DMS153 (cell line): ENCODE measurements at regions not wholly inside any gene's neighbourhood (a gene's known extent, or its start where the extent isn't known, plus 50 kb on each side); places are given as distances from the start of the nearest gene placed in this dataset.

ENCODE experiments used
- DNase-seq: peaks from one replicate; lab custom pipeline; 2025; lab: John Stamatoyannopoulos, UW

GRCh38 chr12:127231371-127231770 lies 1035.6 kb upstream of the TMEM132C start:
- DNase-seq = no peak

- no peak for DNase-seq
Measured at GRCh38 chr12:127233016-127233415, 1034.0 kb upstream of the TMEM132C start.

- DNase-seq = no peak
Measured at GRCh38 chr12:127235761-127236160, 1031.2 kb upstream of the TMEM132C start.

- DNase-seq = no peak
Measured at GRCh38 chr12:127236491-127236890, 1030.5 kb upstream of the TMEM132C start.

- no peak for DNase-seq
Measured at GRCh38 chr12:127237151-127237550, 1029.8 kb upstream of the TMEM132C start.

GRCh38 chr12:127238107-127238506 lies 1028.9 kb upstream of the TMEM132C start:
- no peak for DNase-seq

- no peak for DNase-seq
Measured at GRCh38 chr12:127239781-127240180, 1027.2 kb upstream of the TMEM132C start.

- DNase-seq = no peak
Measured at GRCh38 chr12:127240249-127240929, 1026.6 kb upstream of the TMEM132C start.

GRCh38 chr12:127241072-127241817 lies 1025.7 kb upstream of the TMEM132C start:
- DNase-seq = no peak

- DNase-seq = no peak
Measured at GRCh38 chr12:127245009-127245408, 1022.0 kb upstream of the TMEM132C start.

- no peak for DNase-seq
Measured at GRCh38 chr12:127245437-127245836, 1021.5 kb upstream of the TMEM132C start.

- DNase-seq = no peak
Measured at GRCh38 chr12:127247937-127248336, 1019.0 kb upstream of the TMEM132C start.

- no peak for DNase-seq
Measured at GRCh38 chr12:127249428-127249827, 1017.5 kb upstream of the TMEM132C start.

GRCh38 chr12:127253797-127254327 lies 1013.1 kb upstream of the TMEM132C start:
- no peak for DNase-seq

- DNase-seq = no peak
Measured at GRCh38 chr12:127254420-127254955, 1012.5 kb upstream of the TMEM132C start.

- DNase-seq = no peak
Measured at GRCh38 chr12:127257366-127257935, 1009.5 kb upstream of the TMEM132C start.

GRCh38 chr12:127260531-127260930 lies 1006.4 kb upstream of the TMEM132C start:
- DNase-seq = no peak

GRCh38 chr12:127260999-127261398 lies 1006.0 kb upstream of the TMEM132C start:
- DNase-seq = no peak

GRCh38 chr12:127262615-127263014 lies 1004.4 kb upstream of the TMEM132C start:
- no peak for DNase-seq

- no peak for DNase-seq
Measured at GRCh38 chr12:127263621-127264020, 1003.3 kb upstream of the TMEM132C start.

GRCh38 chr12:127267128-127267527 lies 999.8 kb upstream of the TMEM132C start:
- no peak for DNase-seq

GRCh38 chr12:127268213-127268612 lies 998.8 kb upstream of the TMEM132C start:
- no peak for DNase-seq
